ENCODE measurements at regions not wholly inside any gene's neighbourhood (a gene's known extent, or its start where the extent isn't known, plus 50 kb on each side); places are given as distances from the start of the nearest gene placed in this dataset.

DNA sequence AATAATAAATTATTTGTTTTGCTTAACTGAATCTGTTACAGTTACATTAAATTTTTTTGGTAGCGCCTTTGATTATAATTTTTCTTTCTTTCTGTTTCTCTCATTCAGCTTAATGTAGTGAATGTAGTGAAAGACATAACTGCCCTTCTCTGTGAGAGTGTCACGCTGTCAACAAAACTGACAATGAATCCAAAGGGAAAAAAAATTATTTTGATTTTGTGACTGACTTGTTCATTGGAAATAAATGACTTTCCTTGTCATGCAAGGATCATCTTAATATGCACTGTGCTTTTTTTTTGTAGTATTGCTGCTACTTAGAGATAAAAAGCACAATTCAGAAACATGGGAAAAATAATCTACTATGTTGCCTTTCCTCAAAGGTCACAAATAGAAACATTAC, 1196.4 kb downstream of the PCDH17 start:
- no peak overlapping the region for H2AFZ ChIP-seq
- H3K27me3 ChIP-seq, result no peaks in the 10 kb centered on the region
- H3K36me3 ChIP-seq (replicated peaks; ENCODE audit: insufficient read depth, low read depth), result no peaks in the 10 kb centered on the region
- no peaks in the 10 kb centered on the region for H3K4me1 ChIP-seq (ENCODE audit: insufficient read depth)
- TF ChIP-seq EZH2 (IDR thresholded peaks at IDR 0.05; ENCODE audit: borderline replicate concordance) (no peak), EZH2phosphoT487 (IDR thresholded peaks at IDR 0.05; ENCODE audit: low read depth, severe bottlenecking, unreplicated experiment) (no peak)
- TF ChIP-seq, protein P1, sequence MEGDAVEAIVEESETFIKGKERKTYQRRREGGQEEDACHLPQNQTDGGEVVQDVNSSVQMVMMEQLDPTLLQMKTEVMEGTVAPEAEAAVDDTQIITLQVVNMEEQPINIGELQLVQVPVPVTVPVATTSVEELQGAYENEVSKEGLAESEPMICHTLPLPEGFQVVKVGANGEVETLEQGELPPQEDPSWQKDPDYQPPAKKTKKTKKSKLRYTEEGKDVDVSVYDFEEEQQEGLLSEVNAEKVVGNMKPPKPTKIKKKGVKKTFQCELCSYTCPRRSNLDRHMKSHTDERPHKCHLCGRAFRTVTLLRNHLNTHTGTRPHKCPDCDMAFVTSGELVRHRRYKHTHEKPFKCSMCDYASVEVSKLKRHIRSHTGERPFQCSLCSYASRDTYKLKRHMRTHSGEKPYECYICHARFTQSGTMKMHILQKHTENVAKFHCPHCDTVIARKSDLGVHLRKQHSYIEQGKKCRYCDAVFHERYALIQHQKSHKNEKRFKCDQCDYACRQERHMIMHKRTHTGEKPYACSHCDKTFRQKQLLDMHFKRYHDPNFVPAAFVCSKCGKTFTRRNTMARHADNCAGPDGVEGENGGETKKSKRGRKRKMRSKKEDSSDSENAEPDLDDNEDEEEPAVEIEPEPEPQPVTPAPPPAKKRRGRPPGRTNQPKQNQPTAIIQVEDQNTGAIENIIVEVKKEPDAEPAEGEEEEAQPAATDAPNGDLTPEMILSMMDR (IDR thresholded peaks at IDR 0.05; ENCODE audit: poor library complexity), result no peak
- no peak overlapping the region for H3K27ac ChIP-seq
- H4K20me1 ChIP-seq (ENCODE audit: insufficient read depth, poor library complexity, severe bottlenecking), result no peaks in the 10 kb centered on the region
- H3K4me2 ChIP-seq, result no peak overlapping the region
- H3K4me3 ChIP-seq, result no peak overlapping the region
- WGBS (ENCODE audit: low lambda C conversion rate, missing lambda C conversion rate), result 98% methylated on average over 2 of the region's 2 CpGs
- no peak for DNase-seq (ENCODE audit: low spot score)
- no peaks in the 10 kb centered on the region for H3K9me2 ChIP-seq (replicated peaks; ENCODE audit: insufficient read depth)
- no peaks in the 10 kb centered on the region for H3K79me2 ChIP-seq
- no peaks in the 10 kb centered on the region for H3K9me3 ChIP-seq (ENCODE audit: low read depth)

DNA sequence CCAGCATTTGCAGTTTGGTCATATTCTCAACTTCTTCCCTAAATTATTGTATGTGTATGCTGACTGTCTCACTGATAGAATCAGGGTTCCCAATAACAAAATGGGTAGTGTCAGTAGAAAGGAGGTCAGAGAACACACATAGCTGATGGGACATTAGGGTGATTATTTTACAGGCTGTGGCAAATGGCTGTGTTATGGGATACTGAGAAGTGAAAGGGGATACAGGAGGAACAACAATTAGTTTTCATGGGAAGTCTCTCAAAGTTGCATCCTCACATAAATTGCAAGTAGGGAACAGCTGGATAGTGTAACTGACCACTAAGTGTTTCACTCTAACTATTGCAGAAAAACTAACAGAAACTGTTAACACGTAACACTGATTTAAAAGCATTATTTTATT, 1199.3 kb downstream of the PCDH17 start:
- no peak for DNase-seq (ENCODE audit: low spot score)
- Histone ChIP-seq H4K20me1 (ENCODE audit: insufficient read depth, poor library complexity, severe bottlenecking) (no peaks in the 10 kb centered on the region), H3K27me3 (no peaks in the 10 kb centered on the region), H3K36me3 (replicated peaks; ENCODE audit: insufficient read depth, low read depth) (no peaks in the 10 kb centered on the region), H3K27ac (no peak overlapping the region), H3K79me2 (no peaks in the 10 kb centered on the region), H3K9me3 (ENCODE audit: low read depth) (no peaks in the 10 kb centered on the region), H3K4me2 (no peak overlapping the region), H3K9me2 (replicated peaks; ENCODE audit: insufficient read depth) (no peaks in the 10 kb centered on the region), H3K4me3 (no peak overlapping the region), H2AFZ (no peak overlapping the region), H3K4me1 (ENCODE audit: insufficient read depth) (no peaks in the 10 kb centered on the region)
- 96% methylated on average over 1 of the region's 1 CpG for WGBS (ENCODE audit: low lambda C conversion rate, missing lambda C conversion rate)
- TF ChIP-seq EZH2 (IDR thresholded peaks at IDR 0.05; ENCODE audit: borderline replicate concordance) (no peak), EZH2phosphoT487 (IDR thresholded peaks at IDR 0.05; ENCODE audit: low read depth, severe bottlenecking, unreplicated experiment) (no peak)
- TF ChIP-seq, protein P1 (IDR thresholded peaks at IDR 0.05; ENCODE audit: poor library complexity), result no peak

DNA sequence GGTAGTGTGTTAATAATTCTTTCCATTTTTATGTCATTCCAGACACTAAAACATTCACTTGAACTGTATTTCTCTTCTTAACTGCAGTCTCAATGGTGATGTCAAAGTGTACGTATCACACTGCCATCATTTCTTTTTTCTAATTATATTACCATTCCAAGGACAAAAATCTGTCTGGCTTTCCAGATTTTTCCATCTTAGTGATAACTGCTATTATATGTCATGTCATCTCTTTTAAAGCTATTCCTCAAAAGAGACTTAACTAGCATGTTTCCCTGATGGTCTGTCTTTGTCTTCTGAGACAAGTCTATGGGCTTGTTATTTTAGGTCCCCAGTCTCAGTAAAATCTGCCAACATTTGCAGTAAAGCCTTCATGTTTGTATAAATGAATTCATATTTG, 1207.1 kb downstream of the PCDH17 start:
- Histone ChIP-seq H3K36me3 (replicated peaks; ENCODE audit: insufficient read depth, low read depth) (no peaks in the 10 kb centered on the region), H4K20me1 (ENCODE audit: insufficient read depth, poor library complexity, severe bottlenecking) (no peaks in the 10 kb centered on the region), H3K4me1 (ENCODE audit: insufficient read depth) (no peaks in the 10 kb centered on the region), H3K27ac (no peak overlapping the region), H3K9me2 (replicated peaks; ENCODE audit: insufficient read depth) (no peaks in the 10 kb centered on the region), H2AFZ (no peak overlapping the region), H3K79me2 (no peaks in the 10 kb centered on the region), H3K4me2 (no peak overlapping the region), H3K27me3 (no peaks in the 10 kb centered on the region), H3K4me3 (no peak overlapping the region), H3K9me3 (ENCODE audit: low read depth) (no peaks in the 10 kb centered on the region)
- WGBS (ENCODE audit: low lambda C conversion rate, missing lambda C conversion rate), result 92% methylated on average over 1 of the region's 1 CpG
- TF ChIP-seq EZH2 (IDR thresholded peaks at IDR 0.05; ENCODE audit: borderline replicate concordance) (no peak), EZH2phosphoT487 (IDR thresholded peaks at IDR 0.05; ENCODE audit: low read depth, severe bottlenecking, unreplicated experiment) (no peak)
- TF ChIP-seq, protein P1 (IDR thresholded peaks at IDR 0.05; ENCODE audit: poor library complexity), result no peak
- no peak for DNase-seq (ENCODE audit: low spot score)

DNA sequence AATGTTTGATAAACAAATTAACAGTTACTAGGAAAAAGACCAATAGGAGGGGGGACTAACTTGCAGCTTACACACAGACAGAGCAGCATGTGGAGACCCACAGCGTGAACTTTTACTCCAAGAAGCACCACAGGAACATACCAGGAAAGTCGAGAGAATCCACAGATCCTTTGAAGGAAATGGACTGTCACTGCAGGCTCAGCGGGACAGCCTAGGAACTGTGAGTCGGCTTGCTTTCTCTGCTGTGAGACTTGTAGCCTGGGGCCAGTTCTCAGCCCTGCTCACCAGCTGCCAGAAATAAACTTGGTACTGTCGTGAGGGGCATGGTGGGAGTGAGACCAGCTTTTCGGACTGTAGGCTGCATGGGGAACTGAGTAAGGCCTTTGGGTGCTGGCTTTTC, 1211.5 kb downstream of the PCDH17 start:
- Histone ChIP-seq H2AFZ (no peak overlapping the region), H3K27ac (no peak overlapping the region), H3K36me3 (replicated peaks; ENCODE audit: insufficient read depth, low read depth) (no peaks in the 10 kb centered on the region), H3K9me3 (ENCODE audit: low read depth) (no peaks in the 10 kb centered on the region), H3K4me2 (no peak overlapping the region), H3K27me3 (no peaks in the 10 kb centered on the region), H3K9me2 (replicated peaks; ENCODE audit: insufficient read depth) (no peaks in the 10 kb centered on the region), H3K4me3 (no peak overlapping the region), H4K20me1 (ENCODE audit: insufficient read depth, poor library complexity, severe bottlenecking) (no peaks in the 10 kb centered on the region), H3K79me2 (no peaks in the 10 kb centered on the region), H3K4me1 (ENCODE audit: insufficient read depth) (no peaks in the 10 kb centered on the region)
- TF ChIP-seq EZH2phosphoT487 (IDR thresholded peaks at IDR 0.05; ENCODE audit: low read depth, severe bottlenecking, unreplicated experiment), result no peak
- no peak for TF ChIP-seq EZH2 (IDR thresholded peaks at IDR 0.05; ENCODE audit: borderline replicate concordance)
- TF ChIP-seq, protein P1 (IDR thresholded peaks at IDR 0.05; ENCODE audit: poor library complexity), result no peak
- DNase-seq (ENCODE audit: low spot score), result no peak
- WGBS (ENCODE audit: low lambda C conversion rate, missing lambda C conversion rate), result 65% methylated on average over 6 of the region's 6 CpGs

Measured in hepatocyte (in vitro differentiated cells).